Erythroblast (primary cell): ENCODE measurements at regions not wholly inside any gene's neighbourhood (a gene's known extent, or its start where the extent isn't known, plus 50 kb on each side); places are given as distances from the start of the nearest gene placed in this dataset.
"Not testable (repeated sequence)": the region's sequence is repeated elsewhere in the genome, so short reads cannot be mapped to it uniquely, and the experiment has no call there.

ENCODE experiments used
- DNase-seq, 2 experiments: peaks; one replicate each; lab custom pipeline; 2025; lab: John Stamatoyannopoulos, UW
- GATA1 ChIP-seq: IDR thresholded peaks from 2 replicates; pipeline ENCODE4 v1.6.1; 2011; ENCODE audit warnings: low read depth, mild to moderate bottlenecking, control low read depth, low read length, moderate library complexity
- POLR2A ChIP-seq: IDR thresholded peaks from 2 replicates; pipeline ENCODE4 v1.6.1; 2011; ENCODE audit warnings: mild to moderate bottlenecking, low read length

DNA sequence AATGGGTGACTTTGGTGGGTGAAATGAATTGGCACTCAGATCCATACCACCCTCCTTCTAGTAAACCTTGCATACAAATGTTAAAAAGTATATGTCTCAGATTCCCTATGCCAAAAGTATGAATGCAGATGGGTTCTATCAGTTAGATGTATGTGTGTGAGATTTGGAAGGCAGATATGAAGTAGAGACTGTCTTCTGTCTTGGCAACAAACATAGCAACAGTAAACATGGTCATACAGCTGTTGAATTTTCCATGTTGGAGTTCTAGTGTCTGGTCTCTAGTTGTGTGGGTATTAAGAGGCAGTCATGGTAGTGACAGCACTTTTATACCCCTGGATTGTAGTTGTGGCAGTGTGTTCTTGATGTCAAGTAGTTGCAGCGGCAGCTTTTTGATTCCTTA lies 125.6 kb upstream of the PITX1 start:
- no peak for DNase-seq
- TF ChIP-seq POLR2A, result no peak
- TF ChIP-seq GATA1, result no peak

DNA sequence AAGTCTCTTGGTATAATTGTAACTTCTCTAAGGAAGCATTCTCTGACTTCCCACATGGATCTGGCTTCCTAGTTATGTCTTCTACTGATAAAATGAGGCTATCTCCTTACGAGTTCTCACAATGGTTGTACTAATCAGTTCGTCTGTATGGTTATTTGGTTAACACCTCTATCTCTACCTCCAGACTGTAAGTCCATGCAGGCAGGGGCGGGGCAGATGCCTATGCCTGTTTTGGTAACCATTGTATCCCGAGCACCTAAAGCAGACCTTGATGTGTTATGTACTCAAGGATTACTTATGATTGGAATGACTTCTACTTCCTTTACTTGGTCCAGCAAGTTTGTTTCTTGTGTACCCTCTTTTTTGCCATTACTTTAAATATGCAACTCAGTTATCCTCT lies 125.0 kb upstream of the PITX1 start:
- peak in 1 of 2 experiments; percentile 14 for DNase-seq
- TF ChIP-seq GATA1, result no peak
- TF ChIP-seq POLR2A, result no peak

DNA sequence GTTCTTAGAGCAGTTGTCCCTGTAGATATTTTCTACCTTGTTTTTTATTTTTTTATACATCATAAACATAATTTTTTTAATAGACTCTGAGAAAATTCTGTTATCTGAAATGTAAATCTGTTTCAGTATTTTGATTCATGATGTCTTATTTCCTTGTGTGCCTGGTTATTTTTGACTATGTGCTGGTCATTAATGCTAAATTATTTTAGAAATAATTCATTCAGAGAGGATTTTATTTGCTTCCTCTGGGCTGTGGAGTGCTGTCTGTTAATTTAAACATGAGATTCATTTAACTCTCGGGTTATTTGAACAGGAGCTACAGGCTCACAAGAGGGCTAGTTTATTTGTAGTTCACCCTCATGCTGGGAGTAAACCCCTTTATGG lies 124.3 kb upstream of the PITX1 start:
- TF ChIP-seq GATA1, result no peak
- TF ChIP-seq POLR2A, result no peak
- peak; percentile 17 to 38 for DNase-seq

DNA sequence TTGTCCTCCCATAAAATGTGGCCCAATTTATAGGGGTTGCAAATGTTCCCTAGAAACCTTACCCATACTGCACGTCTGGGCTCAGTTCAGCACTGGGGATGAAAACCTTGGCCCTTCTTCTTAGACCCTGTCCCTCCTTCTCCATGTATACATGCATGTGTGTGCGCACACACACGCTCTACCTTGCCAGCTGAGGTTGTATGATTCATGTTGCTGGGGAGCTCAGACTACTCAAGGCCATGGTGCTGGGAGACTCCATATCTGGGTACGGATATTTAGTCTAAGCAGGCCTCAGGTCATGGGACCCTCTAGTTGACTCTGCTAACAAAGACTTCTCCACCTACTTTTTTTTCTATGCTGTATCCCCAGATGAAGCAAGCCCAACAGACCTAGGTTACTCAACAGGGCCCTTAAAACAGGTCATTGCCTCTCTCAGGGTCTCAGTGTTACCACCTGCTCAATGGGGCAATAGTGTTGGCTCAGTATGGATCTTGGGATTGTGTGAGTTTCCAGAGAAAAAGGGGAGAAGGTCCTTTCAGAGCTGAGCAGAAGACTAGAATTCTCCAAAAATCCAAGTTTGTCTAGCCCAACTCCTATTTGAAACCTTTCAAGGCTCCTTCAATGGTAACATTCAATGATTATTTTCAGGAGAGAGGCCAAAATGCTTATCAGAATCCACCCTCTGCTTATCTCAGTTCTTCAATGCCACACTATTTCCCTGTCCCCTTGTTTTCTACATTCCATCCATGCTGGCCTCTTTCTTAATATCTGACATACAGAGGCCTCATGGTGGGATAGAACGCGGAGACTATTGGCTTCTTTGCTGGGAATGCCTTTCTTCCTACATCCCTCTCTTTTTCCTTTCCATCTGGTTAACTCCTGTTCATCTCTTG lies 123.6 kb upstream of the PITX1 start:
- TF ChIP-seq GATA1, result no peak
- DNase-seq, result peak; percentile 22 to 74

DNA sequence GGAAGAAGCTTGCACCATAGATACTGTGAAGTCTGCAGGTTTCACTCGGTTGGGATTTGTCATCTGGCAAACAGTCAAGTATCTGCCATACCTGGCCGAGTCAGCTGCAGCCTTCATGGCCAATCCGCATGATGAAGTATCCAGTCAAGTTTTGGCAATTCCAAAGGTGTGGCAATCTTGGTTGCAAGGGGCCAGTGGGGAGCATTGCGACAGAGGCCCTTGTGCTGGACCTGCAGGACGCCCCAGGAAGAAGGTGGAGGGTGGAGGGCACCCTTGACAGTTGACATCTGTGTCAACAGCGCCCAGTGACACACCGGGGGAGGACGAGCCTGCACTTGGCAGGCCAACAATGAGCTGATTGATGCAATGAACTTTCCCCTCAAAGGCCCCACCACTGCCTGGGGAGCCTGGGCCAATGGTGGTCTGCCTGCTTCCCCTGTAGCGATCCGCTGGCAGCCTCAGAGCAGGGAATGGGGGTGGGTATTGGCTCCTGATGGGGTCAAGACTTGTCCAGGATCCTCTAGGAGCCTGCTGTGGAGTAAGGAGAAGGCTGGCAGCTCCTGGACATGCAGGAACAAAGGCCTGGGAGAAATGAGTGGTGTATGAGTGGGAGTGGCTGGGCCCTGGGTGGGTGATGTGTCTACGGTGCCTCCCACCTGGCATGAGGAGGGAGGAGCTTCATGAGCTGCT lies 122.8 kb upstream of the PITX1 start:
- DNase-seq, result no peak

DNA sequence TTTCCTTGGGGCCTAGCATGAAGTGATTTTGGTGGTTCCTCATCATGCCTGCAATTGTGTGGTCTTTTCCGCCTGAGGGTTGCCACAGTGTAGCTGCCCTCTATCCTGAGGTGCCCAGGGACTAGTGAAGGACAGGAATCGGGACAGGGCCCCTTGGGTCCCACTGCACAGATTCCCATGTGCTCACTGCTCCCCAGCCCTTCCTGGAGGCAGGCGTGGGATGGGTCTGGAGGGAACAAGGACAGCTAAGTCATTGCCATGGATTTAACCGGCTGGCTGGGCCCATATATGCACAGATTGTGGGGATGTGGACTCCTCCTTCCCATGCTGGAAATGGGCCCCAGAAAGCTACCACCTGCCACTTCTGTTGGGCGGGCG lies 122.3 kb upstream of the PITX1 start:
- TF ChIP-seq GATA1 (no peak), POLR2A (no peak)
- DNase-seq, result no peak

More for the DNA sequence above, 122.8 kb upstream of the PITX1 start:
- TF ChIP-seq POLR2A, result no peak
- TF ChIP-seq GATA1, result no peak

DNA sequence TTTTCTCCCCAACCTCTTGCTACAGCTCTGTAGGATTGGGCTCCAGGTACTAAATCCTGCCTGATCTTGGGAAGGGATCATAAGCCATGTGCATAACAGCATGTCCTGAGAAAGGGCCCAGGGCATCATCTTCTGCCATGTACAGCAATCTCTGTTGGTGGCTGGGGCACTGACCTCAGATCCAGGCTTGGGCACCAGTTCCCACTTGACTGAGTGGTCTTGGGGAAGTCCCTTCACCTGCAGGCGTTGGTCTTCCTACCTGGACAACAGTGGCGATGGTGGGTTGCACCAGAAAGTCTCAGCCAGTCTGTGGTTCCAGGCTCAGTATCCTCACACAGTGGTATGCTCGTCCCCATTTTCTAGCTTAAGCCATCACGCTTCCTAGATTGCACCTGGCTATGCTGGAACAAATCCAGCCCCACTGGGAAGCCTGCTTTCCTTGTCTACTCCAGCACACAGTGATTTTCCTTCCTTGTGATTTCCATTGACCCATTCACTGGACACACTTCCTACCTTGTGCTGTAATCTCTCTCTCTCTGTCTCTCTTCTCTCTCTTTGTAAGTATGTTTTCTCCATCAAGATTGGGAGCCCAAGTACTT lies 121.7 kb upstream of the PITX1 start:
- no peak for DNase-seq
- TF ChIP-seq GATA1 (no peak), POLR2A (no peak)

DNA sequence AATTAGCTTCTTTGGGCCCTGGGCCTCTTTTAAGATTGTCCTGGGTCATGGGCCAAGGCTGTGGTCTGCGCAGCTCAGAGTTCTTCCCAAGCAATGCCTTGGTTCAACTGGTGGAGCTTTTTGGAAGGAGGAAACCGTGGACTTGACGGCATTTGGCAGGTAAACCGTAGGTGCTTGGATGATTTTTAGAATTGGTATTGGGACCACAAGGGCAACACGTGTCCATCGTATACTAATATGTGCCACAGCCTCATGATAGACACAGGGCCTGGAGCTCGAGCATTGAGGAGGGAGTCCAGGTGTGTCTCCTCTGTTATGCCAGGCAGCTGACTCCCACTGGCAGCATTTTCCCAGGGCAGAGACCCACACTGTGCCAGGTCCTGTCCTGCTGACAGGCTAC lies 120.9 kb upstream of the PITX1 start:
- no peak for DNase-seq
- TF ChIP-seq GATA1 (no peak), POLR2A (no peak)

DNA sequence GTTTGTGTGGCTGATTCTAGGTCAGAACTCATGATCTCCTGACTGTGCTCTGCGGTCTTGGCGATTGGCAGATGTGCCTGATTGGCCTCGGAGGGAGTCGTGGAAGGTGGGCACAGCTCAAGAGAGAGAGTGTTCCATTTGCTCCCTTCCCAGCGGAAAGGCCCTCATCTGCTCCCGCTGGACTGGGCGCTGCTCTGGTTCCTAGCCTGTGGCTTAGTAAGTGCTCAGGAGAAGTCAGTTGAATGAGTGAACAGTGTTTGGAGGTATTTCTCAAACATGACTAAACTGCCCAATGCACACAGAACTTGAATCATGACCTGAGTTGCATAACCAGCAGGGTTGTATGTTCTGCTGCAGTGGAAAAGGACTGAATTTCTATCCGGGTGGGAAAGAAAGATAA lies 120.2 kb upstream of the PITX1 start:
- TF ChIP-seq GATA1 (no peak), POLR2A (no peak)
- no peak for DNase-seq

DNA sequence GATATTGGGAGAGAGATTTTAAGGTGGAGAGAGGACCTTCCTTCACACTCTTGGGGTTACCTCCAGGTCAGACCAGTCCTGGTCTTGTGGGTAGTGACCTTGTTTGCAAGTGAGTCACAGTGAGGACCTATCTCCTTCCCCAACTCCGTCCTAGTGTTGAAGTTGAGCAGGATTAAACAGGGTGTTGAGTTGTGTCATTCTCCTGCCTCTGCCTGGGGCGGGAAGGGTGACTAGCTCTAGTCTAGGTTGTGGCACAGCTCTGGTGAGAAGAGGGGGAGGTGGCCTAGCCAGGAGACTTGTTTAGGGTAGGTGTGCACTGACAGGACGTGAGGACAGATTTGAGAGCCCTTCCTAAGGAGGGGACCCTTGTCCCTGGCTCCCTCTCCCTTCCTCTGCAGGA lies 119.6 kb upstream of the PITX1 start:
- no peak for DNase-seq

DNA sequence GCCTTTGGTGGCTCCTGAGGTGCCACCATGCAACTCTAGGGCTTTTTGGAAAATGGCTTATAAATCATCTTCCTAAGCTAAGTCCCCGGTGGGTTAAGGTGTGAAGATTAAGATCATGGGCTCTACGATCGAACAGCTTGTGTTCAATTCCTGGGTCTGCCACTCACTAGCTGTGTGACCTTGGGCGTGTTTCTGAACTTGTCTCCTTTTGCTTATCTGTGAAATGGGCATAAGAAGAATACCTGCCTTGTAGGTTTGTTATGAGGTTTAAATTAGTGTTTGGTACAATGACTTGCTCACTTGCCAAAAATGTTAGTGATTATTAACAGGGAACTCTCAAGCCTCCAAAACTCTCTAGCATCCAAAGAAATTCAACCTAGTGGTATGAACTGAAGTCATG lies 119.2 kb upstream of the PITX1 start:
- TF ChIP-seq POLR2A (no peak), GATA1 (no peak)
- DNase-seq, result no peak

More for the DNA sequence above, 119.6 kb upstream of the PITX1 start:
- no peak for TF ChIP-seq GATA1
- no peak for TF ChIP-seq POLR2A

DNA sequence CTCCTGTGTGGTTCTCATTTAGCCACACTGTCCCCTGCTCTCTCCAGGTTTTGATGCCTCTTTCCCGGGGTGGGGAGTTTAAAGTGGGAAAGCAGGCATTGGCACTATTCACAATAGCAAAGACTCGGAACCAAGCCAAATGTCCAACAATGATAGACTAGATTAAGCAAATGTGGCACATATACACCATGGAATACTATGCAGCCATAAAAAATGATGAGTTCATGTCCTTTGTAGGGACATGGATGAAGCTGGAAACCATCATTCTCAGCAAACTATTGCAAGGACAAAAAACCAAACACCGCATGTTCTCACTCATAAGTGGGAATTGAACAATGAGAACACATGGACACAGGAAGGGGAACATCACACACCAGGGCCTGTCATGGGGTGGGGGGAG lies 117.6 kb upstream of the PITX1 start:
- not testable (repeated sequence) for DNase-seq

DNA sequence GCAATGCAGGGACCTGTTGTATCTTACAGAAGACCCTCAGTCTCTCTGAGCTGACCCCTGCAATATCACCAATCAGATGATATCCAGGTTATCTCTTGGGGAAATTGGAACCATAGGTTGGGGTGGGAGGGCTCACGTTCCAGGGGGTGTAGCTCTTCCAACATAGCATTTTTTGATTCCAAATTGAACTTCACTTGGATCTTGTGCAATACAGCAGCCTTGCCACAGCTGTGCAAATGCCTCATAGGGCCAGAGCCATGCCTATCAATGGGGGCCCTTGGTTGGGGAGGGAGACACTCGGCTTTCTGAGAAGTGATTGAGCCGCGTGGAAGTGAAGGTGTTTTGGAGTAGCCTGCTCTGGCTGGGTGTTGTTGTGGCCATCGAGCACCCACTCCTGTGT lies 117.2 kb upstream of the PITX1 start:
- DNase-seq, result no peak
- TF ChIP-seq POLR2A, result no peak
- no peak for TF ChIP-seq GATA1

DNA sequence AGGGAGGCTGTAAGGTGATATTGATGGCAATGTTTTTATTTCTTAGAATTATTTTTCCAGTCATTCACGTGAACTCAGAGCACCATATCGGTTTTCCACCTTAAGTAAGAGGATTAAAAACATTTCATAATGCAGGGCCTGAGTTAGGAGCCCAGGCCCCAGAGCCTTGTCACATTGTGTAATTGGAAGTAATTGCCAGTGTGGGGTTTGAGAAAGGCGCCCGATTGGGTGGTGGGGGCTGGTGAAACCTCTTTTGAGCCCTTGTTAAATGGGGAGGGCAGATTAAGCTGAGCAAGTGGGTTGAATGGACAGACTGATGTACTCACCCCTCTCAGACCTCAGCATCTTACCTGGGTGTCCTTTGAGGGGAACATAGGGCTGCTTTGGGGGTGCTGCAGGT lies 116.7 kb upstream of the PITX1 start:
- TF ChIP-seq GATA1, result no peak
- TF ChIP-seq POLR2A, result no peak
- no peak for DNase-seq
